ENCODE measurements at regions not wholly inside any gene's neighbourhood (a gene's known extent, or its start where the extent isn't known, plus 50 kb on each side); places are given as distances from the start of the nearest gene placed in this dataset.

- TF ChIP-seq CEBPB (IDR thresholded peaks at IDR 0.05): no peak
- TF ChIP-seq TEAD4 (IDR thresholded peaks at IDR 0.05): no peak
Measured at GRCh38 chrX:6707497-6707896, 172.6 kb upstream of the VCX3A start.

- TF ChIP-seq TAF1 (IDR thresholded peaks at IDR 0.05; ENCODE audit: low read depth) (no peak), MAX (IDR thresholded peaks at IDR 0.05) (no peak), CREB1 (IDR thresholded peaks at IDR 0.05; ENCODE audit: low read depth) (no peak), TEAD4 (IDR thresholded peaks at IDR 0.05) (no peak), USF1 (IDR thresholded peaks at IDR 0.05) (no peak), ZBTB7A (IDR thresholded peaks at IDR 0.05; ENCODE audit: low read depth) (no peak), NFIC (IDR thresholded peaks at IDR 0.05) (no peak), YY1 (IDR thresholded peaks at IDR 0.05; ENCODE audit: low read depth) (no peak), TCF12 (IDR thresholded peaks at IDR 0.05; ENCODE audit: low read depth) (no peak), EP300 (IDR thresholded peaks at IDR 0.05; ENCODE audit: borderline replicate concordance) (no peak), EGR1 (IDR thresholded peaks at IDR 0.05) (no peak), FOXM1 (IDR thresholded peaks at IDR 0.05; ENCODE audit: borderline replicate concordance, low read depth) (no peak), RAD21 (IDR thresholded peaks at IDR 0.05; ENCODE audit: low read depth) (no peak), REST (IDR thresholded peaks at IDR 0.05; ENCODE audit: low read depth) (no peak), CEBPB (IDR thresholded peaks at IDR 0.05) (no peak)
Measured at GRCh38 chrX:6701085-6701484, 166.2 kb upstream of the VCX3A start.

- no peak for TF ChIP-seq TCF12 (IDR thresholded peaks at IDR 0.05; ENCODE audit: low read depth)
- no peak for TF ChIP-seq FOXM1 (IDR thresholded peaks at IDR 0.05; ENCODE audit: borderline replicate concordance, low read depth)
- no peak for TF ChIP-seq CREB1 (IDR thresholded peaks at IDR 0.05; ENCODE audit: low read depth)
- TF ChIP-seq CEBPB (IDR thresholded peaks at IDR 0.05): no peak
- TF ChIP-seq TAF1 (IDR thresholded peaks at IDR 0.05; ENCODE audit: low read depth): no peak
- TF ChIP-seq ZBTB7A (IDR thresholded peaks at IDR 0.05; ENCODE audit: low read depth): no peak
Measured at GRCh38 chrX:6695717-6696116, 160.8 kb upstream of the VCX3A start.

GRCh38 chrX:6694977-6695376 is 160.1 kb upstream of the VCX3A start:
- TF ChIP-seq TAF1 (IDR thresholded peaks at IDR 0.05; ENCODE audit: low read depth) (no peak), RAD21 (IDR thresholded peaks at IDR 0.05; ENCODE audit: low read depth) (no peak), NFIC (IDR thresholded peaks at IDR 0.05) (no peak), EGR1 (IDR thresholded peaks at IDR 0.05) (no peak)

- TF ChIP-seq TCF12 (IDR thresholded peaks at IDR 0.05; ENCODE audit: low read depth): no peak
- no peak for TF ChIP-seq FOXM1 (IDR thresholded peaks at IDR 0.05; ENCODE audit: borderline replicate concordance, low read depth)
- TF ChIP-seq EP300 (IDR thresholded peaks at IDR 0.05; ENCODE audit: borderline replicate concordance): no peak
- TF ChIP-seq RAD21 (IDR thresholded peaks at IDR 0.05; ENCODE audit: low read depth): no peak
- TF ChIP-seq REST (IDR thresholded peaks at IDR 0.05; ENCODE audit: low read depth): no peak
- no peak for TF ChIP-seq USF1 (IDR thresholded peaks at IDR 0.05)
- TF ChIP-seq ZBTB7A (IDR thresholded peaks at IDR 0.05; ENCODE audit: low read depth): no peak
- no peak for TF ChIP-seq NFIC (IDR thresholded peaks at IDR 0.05)
- no peak for TF ChIP-seq TAF1 (IDR thresholded peaks at IDR 0.05; ENCODE audit: low read depth)
- no peak for TF ChIP-seq YY1 (IDR thresholded peaks at IDR 0.05; ENCODE audit: low read depth)
Measured at GRCh38 chrX:6694221-6694620, 159.3 kb upstream of the VCX3A start.

GRCh38 chrX:6693051-6693450 is 158.1 kb upstream of the VCX3A start:
- TF ChIP-seq REST (IDR thresholded peaks at IDR 0.05; ENCODE audit: low read depth) (no peak), EGR1 (IDR thresholded peaks at IDR 0.05) (no peak), MAX (IDR thresholded peaks at IDR 0.05) (no peak), RAD21 (IDR thresholded peaks at IDR 0.05; ENCODE audit: low read depth) (no peak), CEBPB (IDR thresholded peaks at IDR 0.05) (no peak), CREB1 (IDR thresholded peaks at IDR 0.05; ENCODE audit: low read depth) (no peak), FOXM1 (IDR thresholded peaks at IDR 0.05; ENCODE audit: borderline replicate concordance, low read depth) (no peak), EP300 (IDR thresholded peaks at IDR 0.05; ENCODE audit: borderline replicate concordance) (no peak)
